GM13977 (cell line): ENCODE measurements at regions not wholly inside any gene's neighbourhood (a gene's known extent, or its start where the extent isn't known, plus 50 kb on each side); places are given as distances from the start of the nearest gene placed in this dataset.

ENCODE experiments used
- DNase-seq: peaks from one replicate; pipeline ENCODE4 v3.0.0; 2012; ENCODE audit warnings: low spot score
- CTCF ChIP-seq: IDR thresholded peaks from 2 replicates; pipeline ENCODE4 v1.5.1; 2012; ENCODE audit warnings: mild to moderate bottlenecking, control low read depth; ENCODE audit not compliant: insufficient read depth; ENCODE audit errors: extremely low read depth, missing control alignments
- in situ Hi-C: fragments of 300-500 bp; cut with MboI; formaldehyde crosslinking; loops from one replicate; pipeline ENCODE4 v1.12.0; 2022; ENCODE audit warnings: low sequenced_read_pairs, low pct_unique_long_range_greater_than_20kb, mixed read lengths, inconsistent platforms; ENCODE audit not compliant: unreplicated experiment

GRCh38 chr12:27151479-27151878, 69.1 kb upstream of the C12orf71 start:
- in situ Hi-C loops: no loop called here
- no peak for TF ChIP-seq CTCF
- DNase-seq: no peak

GRCh38 chr12:27158297-27158696, 75.9 kb upstream of the C12orf71 start:
- in situ Hi-C loops: no loop called here
- TF ChIP-seq CTCF: no peak
- no peak for DNase-seq

GRCh38 chr12:27161458-27162228, 79.3 kb upstream of the C12orf71 start:
- in situ Hi-C loops: no loop called here
- DNase-seq: no peak

DNA sequence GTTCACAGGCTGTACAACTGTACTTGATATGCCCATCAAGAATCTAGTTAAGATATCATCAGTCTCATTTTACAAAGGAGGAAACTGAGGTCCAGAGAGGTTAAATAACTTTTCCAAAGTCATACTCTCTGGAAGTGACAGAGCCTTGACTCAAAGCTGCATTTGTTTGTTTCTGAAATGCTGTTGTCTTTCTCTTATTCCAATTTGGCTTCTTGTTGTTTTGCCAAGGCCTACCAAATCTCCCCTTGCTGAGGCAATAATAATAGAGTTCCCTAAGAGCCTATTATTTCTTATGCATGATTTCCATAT, 79.8 kb upstream of the C12orf71 start:
- TF ChIP-seq CTCF: no peak
- in situ Hi-C loops: no loop called here
- DNase-seq: no peak

More at GRCh38 chr12:27161458-27162228, 79.3 kb upstream of the C12orf71 start:
- TF ChIP-seq CTCF: no peak

DNA sequence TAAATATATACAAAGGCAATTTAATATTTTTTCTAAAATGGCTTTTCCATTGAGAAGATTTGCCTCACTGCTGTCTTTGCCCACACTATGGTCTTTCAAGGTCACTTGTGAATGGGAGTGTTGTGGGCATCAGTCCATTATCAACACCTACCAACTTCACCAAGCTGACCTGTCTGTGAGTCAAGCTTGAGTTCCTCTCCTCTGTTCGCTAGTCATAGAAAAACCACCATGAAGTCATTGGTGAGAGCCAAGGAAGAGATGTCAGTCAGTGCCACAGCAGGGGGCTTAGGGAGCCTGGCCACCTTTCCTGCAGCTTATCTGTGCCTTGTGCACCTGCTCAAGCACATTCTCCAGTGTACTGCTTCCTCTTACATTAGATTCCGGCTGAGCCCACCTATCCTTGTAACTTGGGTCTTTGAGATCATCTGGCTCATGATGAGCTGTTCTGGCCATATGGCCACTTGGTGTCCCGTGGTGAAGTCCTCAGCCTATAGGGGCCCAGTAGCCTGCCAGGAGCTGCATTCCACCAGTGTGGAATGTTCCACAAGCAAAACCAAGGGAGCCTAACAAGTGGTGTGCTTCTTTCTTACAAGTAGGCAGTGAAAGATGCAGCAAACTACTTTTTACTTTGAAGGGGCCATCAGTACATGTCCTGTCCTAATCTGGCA, 80.8 kb upstream of the C12orf71 start:
- in situ Hi-C loops: no loop called here
- DNase-seq: no peak
- TF ChIP-seq CTCF: no peak

DNA sequence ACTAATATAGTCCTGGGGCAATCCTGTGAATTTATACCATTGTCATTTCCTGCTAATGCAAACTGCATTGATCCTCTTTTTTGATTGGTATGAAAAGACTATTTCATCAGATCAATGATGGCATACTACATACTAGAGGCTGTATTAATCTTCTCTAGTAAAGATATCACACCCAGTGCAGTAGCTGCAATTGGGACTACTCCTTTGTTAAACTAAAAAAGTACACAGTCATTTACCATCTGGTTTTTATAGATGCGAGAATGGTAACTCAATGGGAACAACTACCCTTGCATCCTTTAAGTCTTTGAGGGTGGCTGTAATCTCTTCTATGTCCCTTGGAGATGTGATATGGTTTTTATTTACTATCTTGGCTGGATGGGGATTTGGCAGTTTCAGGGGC, 80.2 kb upstream of the STK38L start:
- TF ChIP-seq CTCF: no peak
- in situ Hi-C loops: no loop called here
- no peak for DNase-seq
